ENCODE measurements at regions not wholly inside any gene's neighbourhood (a gene's known extent, or its start where the extent isn't known, plus 50 kb on each side); places are given as distances from the start of the nearest gene placed in this dataset.

- no peak for TF ChIP-seq CENPT (CRISPR knock-in tag; IDR thresholded peaks at IDR 0.05; ENCODE audit: low read depth)
- TF ChIP-seq CTCF (CRISPR knock-in tag; IDR thresholded peaks at IDR 0.05) = no peak
- TF ChIP-seq RAD51 (IDR thresholded peaks at IDR 0.05; ENCODE audit: borderline replicate concordance) = no peak
- TF ChIP-seq MTA1 (CRISPR knock-in tag; IDR thresholded peaks at IDR 0.05; ENCODE audit: borderline replicate concordance) = no peak
- TF ChIP-seq HES4 (CRISPR knock-in tag; IDR thresholded peaks at IDR 0.05; ENCODE audit: borderline replicate concordance) = no peak
- TF ChIP-seq MXI1 (IDR thresholded peaks at IDR 0.05; ENCODE audit: borderline replicate concordance, low read depth, low read length) = no peak
- no peak for TF ChIP-seq IRF1 (CRISPR knock-in tag; IDR thresholded peaks at IDR 0.05; ENCODE audit: low read depth)
- no peak for TF ChIP-seq POLR2A (IDR thresholded peaks at IDR 0.05; ENCODE audit: insufficient read depth in 1 of 2, low read depth in 2 of 2, low read length in 2 of 2)
- TF ChIP-seq ATF6 (CRISPR knock-in tag; conservative IDR thresholded peaks at IDR 0.05) = no peak
- TF ChIP-seq MYNN (CRISPR knock-in tag; IDR thresholded peaks at IDR 0.05; ENCODE audit: low read depth) = no peak
- no peak for TF ChIP-seq ZBTB8A (CRISPR knock-in tag; IDR thresholded peaks at IDR 0.05; ENCODE audit: borderline replicate concordance, low read depth)
These were observed 233.8 kb upstream of the SHH start for GRCh38 chr7:156046031-156046560.

All from HepG2 (cell line).